ENCODE measurements at regions not wholly inside any gene's neighbourhood (a gene's known extent, or its start where the extent isn't known, plus 50 kb on each side); places are given as distances from the start of the nearest gene placed in this dataset.

DNA sequence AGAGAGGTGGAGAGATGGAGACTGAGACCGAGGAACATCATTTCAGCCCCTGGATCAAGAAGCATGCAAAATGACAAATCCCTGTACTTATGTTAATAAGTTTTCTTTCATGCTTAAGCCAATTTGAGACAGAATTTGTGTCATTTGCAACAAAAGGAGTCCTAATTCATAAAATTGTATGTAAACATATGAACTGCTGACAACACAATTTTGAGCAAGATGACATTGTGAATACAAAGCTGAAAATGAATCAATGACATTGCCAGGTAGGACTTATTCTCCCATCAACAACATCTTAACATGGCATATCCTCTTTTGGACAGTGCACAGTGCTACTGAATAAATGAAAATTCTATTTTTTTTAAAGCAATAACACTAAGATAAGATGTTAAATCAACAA lies 264.0 kb downstream of the WDR11 start:
- 92 to 100% (median 98%) methylated on average over 1 of the region's 1 CpG for WGBS, 4 donors

DNA sequence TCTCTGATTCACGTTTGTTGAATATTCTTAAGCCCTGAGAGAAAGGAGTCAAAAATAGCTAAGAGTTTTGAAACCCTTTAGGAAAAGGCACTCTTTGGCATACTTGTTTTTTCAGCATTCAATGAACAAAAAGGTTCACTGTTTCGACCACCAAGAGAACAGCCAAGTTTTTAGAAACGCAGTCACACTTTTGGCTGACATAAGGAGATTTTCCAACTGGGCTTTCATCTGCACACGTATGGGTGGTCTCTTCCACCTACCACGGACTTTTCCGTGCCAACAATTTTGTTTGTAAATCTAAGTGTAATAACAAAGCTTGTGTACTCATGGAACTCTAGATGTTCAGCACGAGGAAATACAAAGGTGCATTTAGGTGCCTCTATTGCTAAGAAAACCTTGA lies 270.3 kb downstream of the WDR11 start:
- Histone ChIP-seq H3K9me3 (replicated peaks in 1 of 3) (no peaks in the 10 kb centered on the region), H3K36me3 (replicated peaks in 1 of 2) (no peaks in the 10 kb centered on the region), H3K27ac (no peak overlapping the region), H3K4me3 (no peak overlapping the region), H3K4me1 (replicated peaks in 1 of 2) (no peaks in the 10 kb centered on the region), H3K27me3 (no peaks in the 10 kb centered on the region)
- no peak for DNase-seq
- 79 to 85% (median 84%) methylated on average over 7 of the region's 7 CpGs for WGBS, 4 donors
- intact Hi-C loops (cut with DNase I): no loop called here
- TF ChIP-seq, protein P1, sequence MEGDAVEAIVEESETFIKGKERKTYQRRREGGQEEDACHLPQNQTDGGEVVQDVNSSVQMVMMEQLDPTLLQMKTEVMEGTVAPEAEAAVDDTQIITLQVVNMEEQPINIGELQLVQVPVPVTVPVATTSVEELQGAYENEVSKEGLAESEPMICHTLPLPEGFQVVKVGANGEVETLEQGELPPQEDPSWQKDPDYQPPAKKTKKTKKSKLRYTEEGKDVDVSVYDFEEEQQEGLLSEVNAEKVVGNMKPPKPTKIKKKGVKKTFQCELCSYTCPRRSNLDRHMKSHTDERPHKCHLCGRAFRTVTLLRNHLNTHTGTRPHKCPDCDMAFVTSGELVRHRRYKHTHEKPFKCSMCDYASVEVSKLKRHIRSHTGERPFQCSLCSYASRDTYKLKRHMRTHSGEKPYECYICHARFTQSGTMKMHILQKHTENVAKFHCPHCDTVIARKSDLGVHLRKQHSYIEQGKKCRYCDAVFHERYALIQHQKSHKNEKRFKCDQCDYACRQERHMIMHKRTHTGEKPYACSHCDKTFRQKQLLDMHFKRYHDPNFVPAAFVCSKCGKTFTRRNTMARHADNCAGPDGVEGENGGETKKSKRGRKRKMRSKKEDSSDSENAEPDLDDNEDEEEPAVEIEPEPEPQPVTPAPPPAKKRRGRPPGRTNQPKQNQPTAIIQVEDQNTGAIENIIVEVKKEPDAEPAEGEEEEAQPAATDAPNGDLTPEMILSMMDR (IDR thresholded peaks at IDR 0.05): no peak
- no peak for TF ChIP-seq POLR2A (IDR thresholded peaks at IDR 0.05)

More for the DNA sequence above, 264.0 kb downstream of the WDR11 start:
- no peak overlapping the region for H3K4me3 ChIP-seq
- no peak for TF ChIP-seq POLR2A (IDR thresholded peaks at IDR 0.05)
- TF ChIP-seq, protein P1 (IDR thresholded peaks at IDR 0.05): no peak
- H3K36me3 ChIP-seq (replicated peaks in 1 of 2): no peaks in the 10 kb centered on the region
- H3K27me3 ChIP-seq: no peaks in the 10 kb centered on the region
- no peaks in the 10 kb centered on the region for H3K9me3 ChIP-seq (replicated peaks in 1 of 3)
- intact Hi-C loops (cut with DNase I): loop anchor here in 1 of 2 donors (10.0 kb wide), 1 partner anchor 170 kb away; no protein-coding TSS in a partner anchor
- DNase-seq: no peak
- H3K27ac ChIP-seq: no peak overlapping the region
- peaks cover 9 to 12% of the 10 kb centered on the region in 2 donors for H3K4me1 ChIP-seq (replicated peaks in 1 of 2)

DNA sequence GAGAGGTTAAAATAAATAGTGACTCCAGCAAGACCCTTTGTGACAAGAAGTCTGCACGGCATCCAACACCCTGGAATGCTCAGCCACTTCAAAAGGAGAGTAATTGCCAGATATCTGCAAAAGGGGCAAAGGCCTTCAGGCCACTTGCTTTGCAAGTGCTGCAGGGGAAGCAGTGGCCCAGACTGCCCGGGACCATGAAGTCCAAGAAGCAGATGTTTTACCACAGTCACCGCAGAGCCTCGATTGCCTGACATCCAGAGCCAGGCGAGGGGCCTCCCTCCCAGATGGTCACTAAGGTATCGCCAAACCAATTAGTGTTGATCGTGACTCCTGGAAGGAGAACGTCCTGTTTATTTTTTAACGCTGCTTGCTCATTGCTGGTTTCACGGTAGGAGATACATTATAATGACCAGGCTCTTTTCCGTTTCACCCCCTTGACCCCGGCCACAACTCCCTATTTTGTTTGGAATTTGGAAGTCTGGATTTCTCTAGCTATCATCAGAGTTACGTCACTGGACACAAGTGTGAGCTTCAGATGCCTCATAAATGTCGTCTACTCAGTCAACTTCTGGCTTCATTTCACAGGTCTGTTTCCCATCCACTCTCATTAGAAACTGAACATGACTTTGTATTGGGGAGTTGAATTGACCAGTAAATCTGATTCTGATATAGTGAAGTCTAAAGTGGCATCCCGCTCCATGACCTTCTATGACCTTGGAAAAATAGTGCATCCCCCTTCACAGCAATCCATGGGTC lies 276.2 kb downstream of the WDR11 start:
- Histone ChIP-seq H3K36me3 (replicated peaks in 1 of 2) (no peaks in the 10 kb centered on the region), H3K9me3 (replicated peaks in 1 of 3) (no peaks in the 10 kb centered on the region), H3K4me1 (replicated peaks in 1 of 2) (no peaks in the 10 kb centered on the region), H3K27me3 (no peaks in the 10 kb centered on the region), H3K27ac (no peak overlapping the region), H3K4me3 (no peak overlapping the region)
- intact Hi-C loops (cut with DNase I): no loop called here
- no peak for DNase-seq
- 73 to 86% (median 86%) methylated on average over 15 of the region's 15 CpGs for WGBS, 4 donors
- TF ChIP-seq, protein P1 (IDR thresholded peaks at IDR 0.05): no peak
- no peak for TF ChIP-seq POLR2A (IDR thresholded peaks at IDR 0.05)

DNA sequence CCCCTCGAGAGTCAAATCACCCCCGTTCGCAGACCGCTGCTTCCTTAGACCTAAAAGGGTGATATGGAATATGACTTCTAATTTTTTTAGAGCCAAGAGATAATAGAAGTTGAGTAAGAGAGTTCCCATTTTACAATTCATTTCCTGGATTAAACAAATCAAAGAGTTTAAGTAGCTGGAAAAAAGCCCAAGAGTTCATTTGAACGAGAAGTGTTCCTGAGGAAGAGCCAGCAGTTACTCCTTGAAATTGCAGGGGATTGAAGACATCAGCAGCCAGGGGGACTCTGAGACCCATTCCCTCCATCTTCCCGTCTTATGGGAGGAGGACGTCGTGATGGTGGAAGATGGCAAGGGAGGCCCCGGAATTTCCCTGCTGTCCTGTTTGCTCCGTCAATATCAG lies 277.0 kb downstream of the WDR11 start:
- no peak for TF ChIP-seq POLR2A (IDR thresholded peaks at IDR 0.05)
- Histone ChIP-seq H3K36me3 (replicated peaks in 1 of 2) (no peaks in the 10 kb centered on the region), H3K27me3 (no peaks in the 10 kb centered on the region), H3K27ac (no peak overlapping the region), H3K4me3 (no peak overlapping the region), H3K4me1 (replicated peaks in 1 of 2) (no peaks in the 10 kb centered on the region), H3K9me3 (replicated peaks in 1 of 3) (no peaks in the 10 kb centered on the region)
- intact Hi-C loops (cut with DNase I): no loop called here
- no peak for DNase-seq
- WGBS, 4 donors: 82 to 83% (median 83%) methylated on average over 10 of the region's 10 CpGs

DNA sequence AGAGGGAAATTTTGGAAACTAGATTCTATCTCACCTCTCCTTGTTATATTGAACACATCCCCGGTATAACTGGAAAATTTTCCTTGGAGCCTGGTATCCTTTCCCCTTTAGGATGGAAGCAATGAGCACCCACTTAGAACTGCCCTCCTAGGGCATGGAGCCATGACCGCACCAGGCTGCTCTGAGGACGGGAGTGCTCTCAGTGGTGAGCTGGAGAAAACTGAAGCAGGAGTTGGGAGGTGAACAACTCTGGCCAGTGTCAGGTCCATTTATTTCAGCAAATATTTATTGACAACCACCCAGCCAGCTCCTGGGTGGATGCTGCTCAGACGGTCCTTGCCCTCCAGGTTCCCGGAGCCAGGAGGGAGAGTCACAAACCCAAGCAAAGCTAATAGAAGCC lies 278.1 kb downstream of the WDR11 start:
- intact Hi-C loops (cut with DNase I): no loop called here
- TF ChIP-seq, protein P1 (IDR thresholded peaks at IDR 0.05): no peak
- no peak for TF ChIP-seq POLR2A (IDR thresholded peaks at IDR 0.05)
- no peaks in the 10 kb centered on the region for H3K36me3 ChIP-seq (replicated peaks in 1 of 2)

More for the DNA sequence above, 278.1 kb downstream of the WDR11 start:
- Histone ChIP-seq H3K27me3 (no peaks in the 10 kb centered on the region), H3K4me1 (replicated peaks in 1 of 2) (no peaks in the 10 kb centered on the region), H3K27ac (no peak overlapping the region), H3K4me3 (no peak overlapping the region), H3K9me3 (replicated peaks in 1 of 3) (no peaks in the 10 kb centered on the region)
- WGBS, 4 donors: 85 to 91% (median 85%) methylated on average over 5 of the region's 5 CpGs
- no peak for DNase-seq
